ENCODE measurements at regions not wholly inside any gene's neighbourhood (a gene's known extent, or its start where the extent isn't known, plus 50 kb on each side); places are given as distances from the start of the nearest gene placed in this dataset.

- WGBS (ENCODE audit: extremely low coverage, insufficient coverage, low lambda C conversion rate) = no CpG with 5 or more reads among the region's 6 CpGs
- no peak overlapping the region for H4K5ac ChIP-seq (ENCODE audit: low read length)
- H3K18ac ChIP-seq (ENCODE audit: low read length) = no peak overlapping the region
- H3K79me2 ChIP-seq (ENCODE audit: control insufficient read depth, insufficient read depth, low read length) = no peaks in the 10 kb centered on the region
- no peaks in the 10 kb centered on the region for H3K27me3 ChIP-seq (ENCODE audit: insufficient read depth, low read length, poor library complexity)
- no peak overlapping the region for H2BK5ac ChIP-seq (ENCODE audit: low read length)
- H2BK15ac ChIP-seq (replicated peaks; ENCODE audit: low read depth) = no peak overlapping the region
- no peak overlapping the region for H3K4me3 ChIP-seq (ENCODE audit: low read length)
- no peak overlapping the region for H3K4me2 ChIP-seq (ENCODE audit: low read length)
- no peaks in the 10 kb centered on the region for H3K79me1 ChIP-seq (ENCODE audit: low read length)
- no peak overlapping the region for H3K56ac ChIP-seq (ENCODE audit: low read length)
- no peak overlapping the region for H2BK120ac ChIP-seq (ENCODE audit: low read depth, low read length)
- DNase-seq = no peak
- H3K23ac ChIP-seq (ENCODE audit: low read length) = no peak overlapping the region
- H3K36me3 ChIP-seq (ENCODE audit: control insufficient read depth, insufficient read depth, low read length) = no peaks in the 10 kb centered on the region
- H3K4me1 ChIP-seq (ENCODE audit: control insufficient read depth, low read depth, low read length) = no peaks in the 10 kb centered on the region
- H4K8ac ChIP-seq (ENCODE audit: low read depth, low read length) = no peak overlapping the region
- H3K27ac ChIP-seq (ENCODE audit: low read depth, low read length) = no peak overlapping the region
- H2AK5ac ChIP-seq (ENCODE audit: low read length) = no peak overlapping the region
- H3K9ac ChIP-seq (ENCODE audit: low read length) = no peak overlapping the region
- no peak overlapping the region for H3K4ac ChIP-seq (ENCODE audit: low read depth, low read length)
Observed at GRCh38 chr5:104612005-104612404, 1049.4 kb upstream of the NUDT12 start.

GRCh38 chr5:104611135-104611767, 1048.7 kb upstream of the NUDT12 start:
- Histone ChIP-seq H2BK5ac (ENCODE audit: low read length) (no peak overlapping the region), H4K5ac (ENCODE audit: low read length) (no peak overlapping the region), H3K4ac (ENCODE audit: low read depth, low read length) (no peak overlapping the region), H3K56ac (ENCODE audit: low read length) (no peak overlapping the region), H2AK5ac (ENCODE audit: low read length) (no peak overlapping the region), H3K79me2 (ENCODE audit: control insufficient read depth, insufficient read depth, low read length) (no peaks in the 10 kb centered on the region), H3K9ac (ENCODE audit: low read length) (no peak overlapping the region), H2BK120ac (ENCODE audit: low read depth, low read length) (no peak overlapping the region), H3K23ac (ENCODE audit: low read length) (no peak overlapping the region), H3K79me1 (ENCODE audit: low read length) (no peaks in the 10 kb centered on the region), H3K18ac (ENCODE audit: low read length) (no peak overlapping the region), H3K4me2 (ENCODE audit: low read length) (no peak overlapping the region), H3K4me1 (ENCODE audit: control insufficient read depth, low read depth, low read length) (no peaks in the 10 kb centered on the region), H3K36me3 (ENCODE audit: control insufficient read depth, insufficient read depth, low read length) (no peaks in the 10 kb centered on the region), H4K8ac (ENCODE audit: low read depth, low read length) (no peak overlapping the region), H3K27ac (ENCODE audit: low read depth, low read length) (no peak overlapping the region), H2BK15ac (replicated peaks; ENCODE audit: low read depth) (no peak overlapping the region), H3K4me3 (ENCODE audit: low read length) (no peak overlapping the region), H3K27me3 (ENCODE audit: insufficient read depth, low read length, poor library complexity) (no peaks in the 10 kb centered on the region)
- no peak for DNase-seq
- WGBS (ENCODE audit: extremely low coverage, insufficient coverage, low lambda C conversion rate) = no CpG with 5 or more reads among the region's 6 CpGs

GRCh38 chr5:104606258-104606829, 1043.8 kb upstream of the NUDT12 start:
- no peak overlapping the region for H3K4ac ChIP-seq (ENCODE audit: low read depth, low read length)
- no peak overlapping the region for H2BK15ac ChIP-seq (replicated peaks; ENCODE audit: low read depth)
- WGBS (ENCODE audit: extremely low coverage, insufficient coverage, low lambda C conversion rate) = 100% methylated on average over 2 of the region's 5 CpGs
- no peak overlapping the region for H4K5ac ChIP-seq (ENCODE audit: low read length)
- no peak overlapping the region for H3K4me3 ChIP-seq (ENCODE audit: low read length)
- H3K18ac ChIP-seq (ENCODE audit: low read length) = no peak overlapping the region
- H3K79me2 ChIP-seq (ENCODE audit: control insufficient read depth, insufficient read depth, low read length) = no peaks in the 10 kb centered on the region
- no peak overlapping the region for H3K56ac ChIP-seq (ENCODE audit: low read length)
- no peak overlapping the region for H3K4me2 ChIP-seq (ENCODE audit: low read length)
- DNase-seq = no peak
- H3K36me3 ChIP-seq (ENCODE audit: control insufficient read depth, insufficient read depth, low read length) = no peaks in the 10 kb centered on the region
- H3K23ac ChIP-seq (ENCODE audit: low read length) = no peak overlapping the region
- H3K27ac ChIP-seq (ENCODE audit: low read depth, low read length) = no peak overlapping the region
- H3K27me3 ChIP-seq (ENCODE audit: insufficient read depth, low read length, poor library complexity) = no peaks in the 10 kb centered on the region
- H2BK5ac ChIP-seq (ENCODE audit: low read length) = no peak overlapping the region
- H3K9ac ChIP-seq (ENCODE audit: low read length) = no peak overlapping the region
- no peaks in the 10 kb centered on the region for H3K4me1 ChIP-seq (ENCODE audit: control insufficient read depth, low read depth, low read length)
- H2AK5ac ChIP-seq (ENCODE audit: low read length) = no peak overlapping the region
- no peaks in the 10 kb centered on the region for H3K79me1 ChIP-seq (ENCODE audit: low read length)
- no peak overlapping the region for H2BK120ac ChIP-seq (ENCODE audit: low read depth, low read length)
- no peak overlapping the region for H4K8ac ChIP-seq (ENCODE audit: low read depth, low read length)

- H3K79me2 ChIP-seq (ENCODE audit: control insufficient read depth, insufficient read depth, low read length) = no peaks in the 10 kb centered on the region
- no peak overlapping the region for H4K5ac ChIP-seq (ENCODE audit: low read length)
- WGBS (ENCODE audit: extremely low coverage, insufficient coverage, low lambda C conversion rate) = no CpG with 5 or more reads among the region's 2 CpGs
- no peaks in the 10 kb centered on the region for H3K79me1 ChIP-seq (ENCODE audit: low read length)
- no peak overlapping the region for H3K4me3 ChIP-seq (ENCODE audit: low read length)
- no peak overlapping the region for H3K9ac ChIP-seq (ENCODE audit: low read length)
- H3K4me2 ChIP-seq (ENCODE audit: low read length) = no peak overlapping the region
- H3K18ac ChIP-seq (ENCODE audit: low read length) = no peak overlapping the region
- no peak overlapping the region for H4K8ac ChIP-seq (ENCODE audit: low read depth, low read length)
- no peak overlapping the region for H2BK120ac ChIP-seq (ENCODE audit: low read depth, low read length)
- no peaks in the 10 kb centered on the region for H3K27me3 ChIP-seq (ENCODE audit: insufficient read depth, low read length, poor library complexity)
- H2BK5ac ChIP-seq (ENCODE audit: low read length) = no peak overlapping the region
- no peak overlapping the region for H2AK5ac ChIP-seq (ENCODE audit: low read length)
- H3K23ac ChIP-seq (ENCODE audit: low read length) = no peak overlapping the region
- no peak overlapping the region for H3K4ac ChIP-seq (ENCODE audit: low read depth, low read length)
- H2BK15ac ChIP-seq (replicated peaks; ENCODE audit: low read depth) = no peak overlapping the region
- no peaks in the 10 kb centered on the region for H3K36me3 ChIP-seq (ENCODE audit: control insufficient read depth, insufficient read depth, low read length)
- no peak for DNase-seq
- no peak overlapping the region for H3K27ac ChIP-seq (ENCODE audit: low read depth, low read length)
- no peak overlapping the region for H3K56ac ChIP-seq (ENCODE audit: low read length)
- no peaks in the 10 kb centered on the region for H3K4me1 ChIP-seq (ENCODE audit: control insufficient read depth, low read depth, low read length)
Observed at GRCh38 chr5:104599726-104600125, 1037.1 kb upstream of the NUDT12 start.

GRCh38 chr5:104598285-104598684, 1035.7 kb upstream of the NUDT12 start:
- no peak overlapping the region for H3K4me2 ChIP-seq (ENCODE audit: low read length)
- no peak overlapping the region for H3K4ac ChIP-seq (ENCODE audit: low read depth, low read length)
- no peaks in the 10 kb centered on the region for H3K27me3 ChIP-seq (ENCODE audit: insufficient read depth, low read length, poor library complexity)
- no peak overlapping the region for H2BK5ac ChIP-seq (ENCODE audit: low read length)
- WGBS (ENCODE audit: extremely low coverage, insufficient coverage, low lambda C conversion rate) = no CpG with 5 or more reads among the region's 1 CpG
- H3K9ac ChIP-seq (ENCODE audit: low read length) = no peak overlapping the region
- no peaks in the 10 kb centered on the region for H3K4me1 ChIP-seq (ENCODE audit: control insufficient read depth, low read depth, low read length)
- no peak overlapping the region for H2AK5ac ChIP-seq (ENCODE audit: low read length)
- DNase-seq = no peak
- no peak overlapping the region for H4K8ac ChIP-seq (ENCODE audit: low read depth, low read length)
- no peak overlapping the region for H4K5ac ChIP-seq (ENCODE audit: low read length)
- H3K36me3 ChIP-seq (ENCODE audit: control insufficient read depth, insufficient read depth, low read length) = no peaks in the 10 kb centered on the region
- H3K79me2 ChIP-seq (ENCODE audit: control insufficient read depth, insufficient read depth, low read length) = no peaks in the 10 kb centered on the region
- H2BK15ac ChIP-seq (replicated peaks; ENCODE audit: low read depth) = no peak overlapping the region
- H2BK120ac ChIP-seq (ENCODE audit: low read depth, low read length) = no peak overlapping the region
- H3K23ac ChIP-seq (ENCODE audit: low read length) = no peak overlapping the region
- H3K79me1 ChIP-seq (ENCODE audit: low read length) = no peaks in the 10 kb centered on the region
- H3K27ac ChIP-seq (ENCODE audit: low read depth, low read length) = no peak overlapping the region
- H3K4me3 ChIP-seq (ENCODE audit: low read length) = no peak overlapping the region
- no peak overlapping the region for H3K56ac ChIP-seq (ENCODE audit: low read length)
- H3K18ac ChIP-seq (ENCODE audit: low read length) = no peak overlapping the region

GRCh38 chr5:104594850-104595249, 1032.3 kb upstream of the NUDT12 start:
- Histone ChIP-seq H2AK5ac (ENCODE audit: low read length) (no peak overlapping the region), H3K27me3 (ENCODE audit: insufficient read depth, low read length, poor library complexity) (no peaks in the 10 kb centered on the region), H3K79me2 (ENCODE audit: control insufficient read depth, insufficient read depth, low read length) (no peaks in the 10 kb centered on the region), H3K36me3 (ENCODE audit: control insufficient read depth, insufficient read depth, low read length) (no peaks in the 10 kb centered on the region), H3K79me1 (ENCODE audit: low read length) (no peaks in the 10 kb centered on the region), H3K4me1 (ENCODE audit: control insufficient read depth, low read depth, low read length) (no peaks in the 10 kb centered on the region), H2BK5ac (ENCODE audit: low read length) (no peak overlapping the region), H3K56ac (ENCODE audit: low read length) (no peak overlapping the region), H2BK120ac (ENCODE audit: low read depth, low read length) (no peak overlapping the region), H3K4ac (ENCODE audit: low read depth, low read length) (no peak overlapping the region), H2BK15ac (replicated peaks; ENCODE audit: low read depth) (no peak overlapping the region), H3K18ac (ENCODE audit: low read length) (no peak overlapping the region), H4K8ac (ENCODE audit: low read depth, low read length) (no peak overlapping the region), H3K4me2 (ENCODE audit: low read length) (no peak overlapping the region), H4K5ac (ENCODE audit: low read length) (no peak overlapping the region), H3K23ac (ENCODE audit: low read length) (no peak overlapping the region), H3K27ac (ENCODE audit: low read depth, low read length) (no peak overlapping the region), H3K4me3 (ENCODE audit: low read length) (no peak overlapping the region), H3K9ac (ENCODE audit: low read length) (no peak overlapping the region)
- no peak for DNase-seq
- whole genome bisulfite sequencing (ENCODE audit: extremely low coverage, insufficient coverage, low lambda C conversion rate) = no CpG with 5 or more reads among the region's 4 CpGs
